HG03558 (cell line): ENCODE measurements at regions not wholly inside any gene's neighbourhood (a gene's known extent, or its start where the extent isn't known, plus 50 kb on each side); places are given as distances from the start of the nearest gene placed in this dataset.
"Not testable (repeated sequence)": the region's sequence is repeated elsewhere in the genome, so short reads cannot be mapped to it uniquely, and the experiment has no call there.

ENCODE experiments used
- ATAC-seq: cut with Tn5 transposase; IDR thresholded peaks from one replicate; pipeline ENCODE4 v1.9.1; 2021; ENCODE audit warnings: moderate number of reproducible peaks; ENCODE audit not compliant: unreplicated experiment; ENCODE audit errors: extremely low read depth

- no peak for ATAC-seq
Observed at GRCh38 chr9:102518324-102518723, 476.8 kb upstream of the CYLC2 start.

- no peak for ATAC-seq
Observed at GRCh38 chr9:102514541-102514940, 480.6 kb upstream of the CYLC2 start.

- ATAC-seq: no peak
Observed at GRCh38 chr9:102507044-102507687, 488.0 kb upstream of the CYLC2 start.

GRCh38 chr9:102506406-102506805, 488.7 kb upstream of the CYLC2 start:
- no peak for ATAC-seq

GRCh38 chr9:102499468-102499867, 495.7 kb upstream of the CYLC2 start:
- ATAC-seq: no peak

GRCh38 chr9:102497709-102498108, 497.4 kb upstream of the CYLC2 start:
- ATAC-seq: no peak

- ATAC-seq: not testable (repeated sequence)
Observed at GRCh38 chr9:102486976-102487375, 508.2 kb upstream of the CYLC2 start.

GRCh38 chr9:102483651-102484050, 511.5 kb upstream of the CYLC2 start:
- no peak for ATAC-seq

- ATAC-seq: no peak
Observed at GRCh38 chr9:102482776-102483175, 512.4 kb upstream of the CYLC2 start.

- no peak for ATAC-seq
Observed at GRCh38 chr9:102479191-102479590, 515.9 kb upstream of the CYLC2 start.

GRCh38 chr9:102474357-102474756, 520.8 kb upstream of the CYLC2 start:
- no peak for ATAC-seq

- ATAC-seq: not testable (repeated sequence)
Observed at GRCh38 chr9:102469430-102469829, 525.7 kb upstream of the CYLC2 start.

GRCh38 chr9:102461156-102461819, 533.8 kb upstream of the CYLC2 start:
- no peak for ATAC-seq

GRCh38 chr9:102459828-102460227, 535.3 kb upstream of the CYLC2 start:
- ATAC-seq: no peak

GRCh38 chr9:102456562-102456961, 538.6 kb upstream of the CYLC2 start:
- ATAC-seq: no peak

GRCh38 chr9:102445906-102446305, 549.2 kb upstream of the CYLC2 start:
- no peak for ATAC-seq

GRCh38 chr9:102445181-102445747, 549.9 kb upstream of the CYLC2 start:
- no peak for ATAC-seq

GRCh38 chr9:102439583-102439982, 555.5 kb upstream of the CYLC2 start:
- no peak for ATAC-seq

GRCh38 chr9:102436599-102436998, 558.5 kb upstream of the CYLC2 start:
- not testable (repeated sequence) for ATAC-seq

GRCh38 chr9:102435427-102435826, 559.7 kb upstream of the CYLC2 start:
- ATAC-seq: no peak

- no peak for ATAC-seq
Observed at GRCh38 chr9:102434545-102434944, 560.6 kb upstream of the CYLC2 start.

- no peak for ATAC-seq
Observed at GRCh38 chr9:102428305-102428704, 566.8 kb upstream of the CYLC2 start.
